Endothelial cell of umbilical vein (primary cell): ENCODE measurements at regions not wholly inside any gene's neighbourhood (a gene's known extent, or its start where the extent isn't known, plus 50 kb on each side); places are given as distances from the start of the nearest gene placed in this dataset.

Source experiments
- EZH2 ChIP-seq: IDR thresholded peaks from 2 replicates; pipeline ENCODE4 v1.6.1; 2012; ENCODE audit warnings: borderline replicate concordance, low read depth, mild to moderate bottlenecking, moderate library complexity, low read length, inconsistent platforms; ENCODE audit not compliant: severe bottlenecking
- FOS ChIP-seq: IDR thresholded peaks from 2 replicates; pipeline ENCODE4 v1.6.1; 2011; ENCODE audit warnings: mild to moderate bottlenecking, low read length, moderate library complexity, borderline replicate concordance; ENCODE audit not compliant: insufficient read depth
- MYC ChIP-seq: IDR thresholded peaks from one replicate; pipeline ENCODE4 v1.6.1; 2011; ENCODE audit warnings: mild to moderate bottlenecking, low read depth, low read length
- POLR2A ChIP-seq: IDR thresholded peaks from 2 replicates; pipeline ENCODE4 v1.6.1; 2012; ENCODE audit warnings: low read depth, mild to moderate bottlenecking, control low read depth, low read length
- POLR2AphosphoS5 ChIP-seq: IDR thresholded peaks from 2 replicates; pipeline ENCODE4 v1.6.1; 2012; ENCODE audit warnings: low read depth, mild to moderate bottlenecking, control low read depth, low read length, moderate library complexity; ENCODE audit not compliant: insufficient read depth
- TF ChIP-seq, protein P1 (sequence below), 2 donors: IDR thresholded peaks; 1 replicate in 1 of 2; 2 replicates in 1 of 2; pipeline ENCODE4 v1.5.1; 2011; ENCODE audit warnings: low read length in 2 of 2, mild to moderate bottlenecking in 2 of 2, moderate library complexity in 2 of 2, control low read depth in 1 of 2, inconsistent platforms in 1 of 2, low read depth in 1 of 2; ENCODE audit not compliant: insufficient read depth in 1 of 2; ENCODE audit errors: extremely low read depth in 1 of 2
- TF ChIP-seq, protein P2 (sequence below): IDR thresholded peaks from 2 replicates; pipeline ENCODE4 v1.6.1; 2011; ENCODE audit not compliant: insufficient read depth, insufficient read length

DNA sequence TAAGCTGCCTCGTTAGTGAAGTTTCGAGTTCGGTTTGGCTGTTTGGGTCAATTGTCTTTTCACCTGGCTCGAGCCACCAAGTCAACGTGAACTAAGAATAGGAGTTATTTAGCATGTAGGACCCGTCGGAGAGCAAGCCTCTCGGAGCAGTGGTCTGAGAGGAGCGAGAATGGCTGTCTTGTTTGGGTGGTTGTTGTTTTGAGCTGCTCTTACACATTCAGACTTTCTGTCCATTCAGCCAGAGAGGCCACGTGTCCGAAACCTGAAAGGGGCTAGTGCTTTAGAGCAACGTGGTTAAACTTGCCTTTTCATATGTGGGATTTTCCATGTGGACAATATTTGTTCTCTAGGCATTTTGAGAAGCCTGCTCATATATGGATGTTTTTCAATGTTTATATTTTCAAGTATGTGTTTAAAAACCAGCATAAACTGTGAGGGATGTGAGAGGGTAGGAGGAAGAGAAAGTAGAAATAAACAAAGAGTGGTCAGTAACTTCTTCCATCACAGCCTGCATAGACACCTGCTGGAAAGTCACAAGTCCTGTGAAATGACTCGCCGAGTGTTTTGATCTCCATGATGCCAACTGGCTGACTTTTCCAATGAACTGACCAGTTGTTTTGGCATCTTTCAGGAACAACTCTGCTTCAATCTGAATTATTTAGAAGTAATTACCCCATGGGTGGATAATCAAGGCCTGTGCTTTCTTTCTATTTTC lies 221.0 kb downstream of the ASCL1 start:
- TF ChIP-seq EZH2 (no peak), POLR2AphosphoS5 (no peak), POLR2A (no peak), MYC (no peak), FOS (no peak)
- TF ChIP-seq, protein P1, sequence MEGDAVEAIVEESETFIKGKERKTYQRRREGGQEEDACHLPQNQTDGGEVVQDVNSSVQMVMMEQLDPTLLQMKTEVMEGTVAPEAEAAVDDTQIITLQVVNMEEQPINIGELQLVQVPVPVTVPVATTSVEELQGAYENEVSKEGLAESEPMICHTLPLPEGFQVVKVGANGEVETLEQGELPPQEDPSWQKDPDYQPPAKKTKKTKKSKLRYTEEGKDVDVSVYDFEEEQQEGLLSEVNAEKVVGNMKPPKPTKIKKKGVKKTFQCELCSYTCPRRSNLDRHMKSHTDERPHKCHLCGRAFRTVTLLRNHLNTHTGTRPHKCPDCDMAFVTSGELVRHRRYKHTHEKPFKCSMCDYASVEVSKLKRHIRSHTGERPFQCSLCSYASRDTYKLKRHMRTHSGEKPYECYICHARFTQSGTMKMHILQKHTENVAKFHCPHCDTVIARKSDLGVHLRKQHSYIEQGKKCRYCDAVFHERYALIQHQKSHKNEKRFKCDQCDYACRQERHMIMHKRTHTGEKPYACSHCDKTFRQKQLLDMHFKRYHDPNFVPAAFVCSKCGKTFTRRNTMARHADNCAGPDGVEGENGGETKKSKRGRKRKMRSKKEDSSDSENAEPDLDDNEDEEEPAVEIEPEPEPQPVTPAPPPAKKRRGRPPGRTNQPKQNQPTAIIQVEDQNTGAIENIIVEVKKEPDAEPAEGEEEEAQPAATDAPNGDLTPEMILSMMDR (IDR thresholded peaks at IDR 0.05; ENCODE audit: extremely low read depth in 1 of 2, insufficient read depth in 1 of 2, low read depth in 1 of 2, low read length in 2 of 2): no peak
- TF ChIP-seq, protein P2, sequence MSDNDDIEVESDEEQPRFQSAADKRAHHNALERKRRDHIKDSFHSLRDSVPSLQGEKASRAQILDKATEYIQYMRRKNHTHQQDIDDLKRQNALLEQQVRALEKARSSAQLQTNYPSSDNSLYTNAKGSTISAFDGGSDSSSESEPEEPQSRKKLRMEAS: no peak
